Large intestine (tissue), 3 donors: ENCODE measurements at regions not wholly inside any gene's neighbourhood (a gene's known extent, or its start where the extent isn't known, plus 50 kb on each side); places are given as distances from the start of the nearest gene placed in this dataset.
A peak's percentile ranks its signal among the peaks of the same experiment; 100 is the strongest.

Experiments
- DNase-seq, 2 donors: peaks; one replicate each; pipeline versions ENCODE4 v3.0.0 to v3.0.0-alpha.2; 2013
- H3K27ac ChIP-seq: one replicate; pipeline ENCODE4 v1.5.1; 2013; ENCODE audit warnings: low read length
- H3K27me3 ChIP-seq: 2 replicates; pipeline ENCODE4 v1.6.1; 2013; ENCODE audit warnings: low read length; ENCODE audit not compliant: control insufficient read depth, insufficient read depth
- H3K36me3 ChIP-seq: 2 replicates; pipeline ENCODE4 v1.6.1; 2013; ENCODE audit warnings: low read length; ENCODE audit not compliant: control insufficient read depth, insufficient read depth
- H3K4me1 ChIP-seq: one replicate; pipeline ENCODE4 v1.6.1; 2013; ENCODE audit warnings: low read length; ENCODE audit not compliant: control insufficient read depth, insufficient read depth
- H3K4me3 ChIP-seq: one replicate; pipeline ENCODE4 v1.5.1; 2013; ENCODE audit warnings: low read length
- H3K9me3 ChIP-seq: one replicate; pipeline ENCODE4 v1.6.1; 2013; ENCODE audit warnings: mild to moderate bottlenecking, low read depth, low read length, moderate library complexity; ENCODE audit not compliant: control insufficient read depth
- WGBS: methylation state at CpG from one replicate; pipeline ENCODE4 v1.1.5; 2013; ENCODE audit warnings: low lambda C conversion rate; ENCODE audit not compliant: insufficient coverage; 5-methylcytosine and 5-hydroxymethylcytosine counted together

GRCh38 chr18:43588838-43589237, 311.5 kb upstream of the SYT4 start:
- H3K27me3 ChIP-seq: peaks cover 3% of the 10 kb centered on the region
- H3K4me3 ChIP-seq: no peak overlapping the region
- WGBS: no CpG with 5 or more reads among the region's 3 CpGs
- no peak overlapping the region for H3K27ac ChIP-seq
- no peaks in the 10 kb centered on the region for H3K9me3 ChIP-seq
- H3K4me1 ChIP-seq: no peaks in the 10 kb centered on the region
- no peak for DNase-seq
- no peaks in the 10 kb centered on the region for H3K36me3 ChIP-seq

DNA sequence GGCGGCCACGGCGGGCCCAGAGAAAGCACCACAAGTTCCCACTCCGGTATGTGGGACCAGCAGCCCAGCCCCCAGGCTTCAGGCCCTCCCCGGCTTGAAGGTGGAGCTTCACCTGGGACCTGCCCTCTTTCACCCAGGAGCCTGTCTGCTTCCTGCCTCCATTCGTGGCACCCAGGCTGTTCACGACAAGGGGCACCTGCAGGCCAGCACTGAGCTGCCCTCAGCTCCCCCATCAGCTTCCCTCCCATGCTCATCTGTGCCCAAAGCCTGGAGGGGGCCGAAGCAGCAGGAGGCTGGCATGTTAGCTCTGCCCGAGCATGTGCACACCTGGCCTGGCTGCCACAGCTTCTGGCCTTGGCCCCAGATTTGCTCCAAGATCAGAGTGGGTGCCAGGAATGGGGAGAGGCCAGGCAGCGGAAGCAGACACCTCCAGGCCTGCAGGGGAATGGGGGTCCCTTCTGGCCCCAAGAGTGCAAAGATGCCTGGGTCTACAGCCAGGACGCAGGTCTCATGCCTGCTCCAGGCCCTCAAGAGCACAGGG, 312.4 kb upstream of the SYT4 start:
- H3K27me3 ChIP-seq: peaks cover 3% of the 10 kb centered on the region
- H3K4me3 ChIP-seq: no peak overlapping the region
- no peaks in the 10 kb centered on the region for H3K4me1 ChIP-seq
- no peaks in the 10 kb centered on the region for H3K9me3 ChIP-seq
- H3K36me3 ChIP-seq: no peaks in the 10 kb centered on the region
- no CpG with 5 or more reads among the region's 11 CpGs for WGBS
- no peak overlapping the region for H3K27ac ChIP-seq
- DNase-seq: no peak

- DNase-seq: no peak
- no peaks in the 10 kb centered on the region for H3K4me1 ChIP-seq
- no peaks in the 10 kb centered on the region for H3K36me3 ChIP-seq
- peaks cover 3% of the 10 kb centered on the region for H3K27me3 ChIP-seq
- H3K4me3 ChIP-seq: no peak overlapping the region
- H3K27ac ChIP-seq: no peak overlapping the region
- no peaks in the 10 kb centered on the region for H3K9me3 ChIP-seq
- WGBS: no CpG with 5 or more reads among the region's 20 CpGs
These were observed 313.1 kb upstream of the SYT4 start for GRCh38 chr18:43590182-43590903.

DNA sequence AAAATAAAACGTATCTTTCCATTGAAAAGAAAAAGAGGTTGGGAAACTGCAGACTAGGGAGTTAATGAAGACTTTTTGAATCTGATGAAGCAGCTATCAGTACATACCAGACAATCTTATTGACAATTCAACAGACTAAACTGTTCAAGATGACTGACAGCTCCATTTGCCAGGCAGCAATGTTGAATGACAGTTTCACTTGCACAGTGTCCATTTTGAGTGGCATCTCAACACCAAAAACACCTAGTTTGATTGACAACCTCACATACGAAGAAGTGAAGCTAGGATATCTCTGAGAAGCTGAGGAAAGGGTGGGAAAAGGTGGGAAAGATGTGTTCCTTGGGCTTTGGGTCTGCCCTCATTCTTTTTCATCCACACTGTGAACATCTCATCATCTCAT, 315.0 kb upstream of the SYT4 start:
- Histone ChIP-seq H3K27me3 (peaks cover 3% of the 10 kb centered on the region), H3K27ac (no peak overlapping the region), H3K4me3 (no peak overlapping the region), H3K36me3 (no peaks in the 10 kb centered on the region), H3K9me3 (no peaks in the 10 kb centered on the region), H3K4me1 (no peaks in the 10 kb centered on the region)
- 70% methylated on average over 2 of the region's 2 CpGs for WGBS
- no peak for DNase-seq

DNA sequence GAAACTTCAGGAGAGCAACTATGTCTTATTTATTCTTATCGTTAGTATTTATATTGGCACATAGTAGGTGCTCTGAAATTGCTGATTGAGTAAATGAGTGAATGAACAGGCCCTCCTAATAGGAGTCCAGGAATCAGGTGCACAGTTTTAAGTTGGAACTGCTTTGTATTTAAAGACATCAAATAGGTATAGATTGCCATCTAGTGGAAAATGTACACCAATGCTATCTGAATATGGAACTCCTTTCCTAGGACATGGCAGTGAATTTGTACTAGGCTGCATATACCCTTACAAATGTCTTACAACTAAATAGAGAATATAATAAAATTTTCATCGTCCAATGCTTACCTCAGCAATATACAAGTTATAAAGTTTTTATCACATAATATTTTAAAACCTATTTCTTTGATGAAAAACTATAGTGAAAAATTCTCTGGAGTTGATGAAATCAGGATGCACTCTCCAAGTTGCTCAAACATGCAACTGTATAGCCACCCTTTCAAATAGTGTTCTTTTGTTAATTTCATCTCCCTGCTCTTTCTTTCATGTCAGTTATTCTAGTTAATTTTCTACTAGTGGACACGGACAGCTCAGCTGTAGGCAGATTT, 318.9 kb upstream of the SYT4 start:
- DNase-seq: no peak
- Histone ChIP-seq H3K9me3 (no peaks in the 10 kb centered on the region), H3K27me3 (no peaks in the 10 kb centered on the region), H3K36me3 (no peaks in the 10 kb centered on the region), H3K4me1 (no peaks in the 10 kb centered on the region), H3K4me3 (no peak overlapping the region), H3K27ac (no peak overlapping the region)
- WGBS: 30% methylated on average over 1 of the region's 3 CpGs

- Histone ChIP-seq H3K36me3 (no peaks in the 10 kb centered on the region), H3K4me3 (no peak overlapping the region), H3K27ac (no peak overlapping the region), H3K4me1 (no peaks in the 10 kb centered on the region), H3K27me3 (no peaks in the 10 kb centered on the region), H3K9me3 (peaks cover 4% of the 10 kb centered on the region)
- 85% methylated on average over 2 of the region's 3 CpGs for WGBS
- no peak for DNase-seq
These were observed 324.1 kb upstream of the SYT4 start for GRCh38 chr18:43601432-43601831.

DNA sequence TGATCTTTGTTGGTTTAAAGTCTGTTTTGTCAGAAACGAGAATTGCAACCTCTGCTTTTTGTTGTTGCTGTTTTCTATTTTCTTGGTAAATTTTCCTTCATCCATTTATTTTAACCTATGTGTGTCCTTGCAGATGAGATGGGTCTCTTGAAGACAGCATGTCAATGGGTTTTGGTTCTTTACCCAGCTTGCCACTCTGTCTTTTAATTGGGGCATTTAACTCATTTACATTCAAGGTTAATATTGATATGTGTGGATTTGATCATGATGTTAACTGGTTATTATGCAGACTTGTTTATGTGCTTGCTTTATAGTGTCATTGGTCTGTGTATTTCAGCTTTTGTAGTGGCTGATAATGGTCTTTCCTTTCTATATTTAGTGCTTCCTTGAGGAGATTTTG, 327.9 kb upstream of the SYT4 start:
- no peak overlapping the region for H3K27ac ChIP-seq
- WGBS: no CpG with 5 or more reads among the region's 1 CpG
- H3K4me3 ChIP-seq: no peak overlapping the region
- DNase-seq: no peak
- no peaks in the 10 kb centered on the region for H3K27me3 ChIP-seq
- H3K36me3 ChIP-seq: no peaks in the 10 kb centered on the region
- peaks cover 5% of the 10 kb centered on the region for H3K9me3 ChIP-seq
- no peaks in the 10 kb centered on the region for H3K4me1 ChIP-seq

- Histone ChIP-seq H3K4me3 (no peak overlapping the region), H3K4me1 (no peaks in the 10 kb centered on the region), H3K27me3 (no peaks in the 10 kb centered on the region), H3K9me3 (peaks cover 5% of the 10 kb centered on the region), H3K27ac (no peak overlapping the region), H3K36me3 (no peaks in the 10 kb centered on the region)
- no peak for DNase-seq
- WGBS: no CpG with 5 or more reads among the region's 5 CpGs
These were observed 329.5 kb upstream of the SYT4 start for GRCh38 chr18:43606795-43607194.

GRCh38 chr18:43620936-43621335, 343.6 kb upstream of the SYT4 start:
- no peaks in the 10 kb centered on the region for H3K27me3 ChIP-seq
- WGBS: 12% methylated on average over 2 of the region's 2 CpGs
- no peak overlapping the region for H3K4me3 ChIP-seq
- peak in 1 of 2 donors; percentile 29 for DNase-seq
- H3K27ac ChIP-seq: no peak overlapping the region
- no peaks in the 10 kb centered on the region for H3K36me3 ChIP-seq
- H3K4me1 ChIP-seq: peaks cover 2% of the 10 kb centered on the region
- no peaks in the 10 kb centered on the region for H3K9me3 ChIP-seq

GRCh38 chr18:43622024-43622423, 344.7 kb upstream of the SYT4 start:
- Histone ChIP-seq H3K9me3 (no peaks in the 10 kb centered on the region), H3K27me3 (no peaks in the 10 kb centered on the region), H3K4me3 (no peak overlapping the region), H3K27ac (no peak overlapping the region), H3K36me3 (no peaks in the 10 kb centered on the region), H3K4me1 (peaks cover 5% of the 10 kb centered on the region)
- no peak for DNase-seq
- 89% methylated on average over 1 of the region's 3 CpGs for WGBS

DNA sequence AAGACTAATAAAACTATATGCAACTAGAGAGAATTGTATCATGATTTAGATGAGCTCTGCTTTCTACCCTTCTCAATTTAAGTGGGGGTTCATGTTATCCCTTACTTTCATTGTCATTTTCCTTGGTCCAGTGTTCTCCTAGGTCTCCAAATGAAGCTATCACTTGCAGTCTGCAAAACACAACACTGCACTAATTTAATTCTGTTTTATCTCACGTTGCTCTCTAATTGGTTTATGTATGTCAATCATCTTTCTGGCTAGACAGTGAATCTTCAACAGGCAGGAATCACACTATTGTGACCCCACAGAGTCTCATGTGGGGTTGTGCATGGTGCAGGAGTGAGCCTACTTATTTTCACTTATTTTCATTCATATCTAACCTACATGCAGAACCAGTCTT, 348.3 kb upstream of the SYT4 start:
- H3K27ac ChIP-seq: no peak overlapping the region

More for the DNA sequence above, 348.3 kb upstream of the SYT4 start:
- peaks cover 5% of the 10 kb centered on the region for H3K4me1 ChIP-seq
- H3K9me3 ChIP-seq: no peaks in the 10 kb centered on the region
- WGBS: no CpG with 5 or more reads among the region's 1 CpG
- H3K27me3 ChIP-seq: no peaks in the 10 kb centered on the region
- H3K36me3 ChIP-seq: no peaks in the 10 kb centered on the region
- H3K4me3 ChIP-seq: no peak overlapping the region
- no peak for DNase-seq
